HUDEP-2 (cell line): ENCODE measurements at regions not wholly inside any gene's neighbourhood (a gene's known extent, or its start where the extent isn't known, plus 50 kb on each side); places are given as distances from the start of the nearest gene placed in this dataset.

Experiments used
- DNase-seq, 76 experiments: peaks; one replicate each; lab custom pipeline; 2025; ENCODE audit not compliant: unreplicated experiment in 76 of 76; lab: John Stamatoyannopoulos, UW

- DNase-seq: no peak
Observed at GRCh38 chr11:135075740-135076139, 663.7 kb upstream of the B3GAT1 start.

- no peak for DNase-seq
Observed at GRCh38 chr11:135074397-135074998, 662.5 kb upstream of the B3GAT1 start.

GRCh38 chr11:135073870-135074269 lies 661.8 kb upstream of the B3GAT1 start:
- DNase-seq: no peak

- DNase-seq: no peak
Observed at GRCh38 chr11:135073381-135073780, 661.3 kb upstream of the B3GAT1 start.

GRCh38 chr11:135069890-135070289 lies 657.8 kb upstream of the B3GAT1 start:
- no peak for DNase-seq

- no peak for DNase-seq
Observed at GRCh38 chr11:135069063-135069462, 657.0 kb upstream of the B3GAT1 start.

GRCh38 chr11:135062994-135063393 lies 651.0 kb upstream of the B3GAT1 start:
- no peak for DNase-seq

- no peak for DNase-seq
Observed at GRCh38 chr11:135061166-135061565, 649.1 kb upstream of the B3GAT1 start.

GRCh38 chr11:135046986-135047385 lies 634.9 kb upstream of the B3GAT1 start:
- DNase-seq: no peak

GRCh38 chr11:135046556-135046955 lies 634.5 kb upstream of the B3GAT1 start:
- no peak for DNase-seq

- DNase-seq: no peak
Observed at GRCh38 chr11:135043434-135043833, 631.4 kb upstream of the B3GAT1 start.

- no peak for DNase-seq
Observed at GRCh38 chr11:135037828-135038227, 625.8 kb upstream of the B3GAT1 start.

GRCh38 chr11:135036488-135037297 lies 624.7 kb upstream of the B3GAT1 start:
- DNase-seq: no peak

- no peak for DNase-seq
Observed at GRCh38 chr11:135035282-135035681, 623.2 kb upstream of the B3GAT1 start.

GRCh38 chr11:135033540-135033939 lies 621.5 kb upstream of the B3GAT1 start:
- DNase-seq: no peak

GRCh38 chr11:135031205-135031989 lies 619.4 kb upstream of the B3GAT1 start:
- no peak for DNase-seq

GRCh38 chr11:135027461-135027860 lies 615.4 kb upstream of the B3GAT1 start:
- DNase-seq: peak in 18 of 76 experiments; percentile 0 to 42 (median 6)

- DNase-seq: no peak
Observed at GRCh38 chr11:135023499-135023898, 611.5 kb upstream of the B3GAT1 start.

GRCh38 chr11:135022454-135022853 lies 610.4 kb upstream of the B3GAT1 start:
- DNase-seq: no peak

GRCh38 chr11:135019899-135020298 lies 607.9 kb upstream of the B3GAT1 start:
- no peak for DNase-seq

GRCh38 chr11:135019343-135019871 lies 607.4 kb upstream of the B3GAT1 start:
- DNase-seq: no peak
